HL-60 (cell line): ENCODE measurements at regions not wholly inside any gene's neighbourhood (a gene's known extent, or its start where the extent isn't known, plus 50 kb on each side); places are given as distances from the start of the nearest gene placed in this dataset.

ENCODE experiments used
- CTCF ChIP-seq: IDR thresholded peaks from one replicate; pipeline ENCODE4 v1.5.1; 2011; ENCODE audit warnings: low read length, control low read depth, inconsistent platforms; ENCODE audit not compliant: insufficient read depth
- POLR2AphosphoS5 ChIP-seq: IDR thresholded peaks from 2 replicates; pipeline ENCODE4 v1.6.1; 2012; ENCODE audit warnings: low read depth
- REST ChIP-seq: IDR thresholded peaks from 2 replicates; pipeline ENCODE4 v1.6.1; 2012; ENCODE audit warnings: low read depth; ENCODE audit not compliant: insufficient replicate concordance
- SPI1 ChIP-seq: IDR thresholded peaks from 2 replicates; pipeline ENCODE4 v1.6.1; 2012; ENCODE audit warnings: low read depth, mild to moderate bottlenecking, borderline replicate concordance

- TF ChIP-seq SPI1, result no peak
- TF ChIP-seq CTCF, result no peak
- no peak for TF ChIP-seq POLR2AphosphoS5
- TF ChIP-seq REST, result no peak
These were observed 70.0 kb upstream of the MRPS6 start for GRCh38 chr21:34003428-34003827.
